GM21825 (cell line): ENCODE measurements at regions not wholly inside any gene's neighbourhood (a gene's known extent, or its start where the extent isn't known, plus 50 kb on each side); places are given as distances from the start of the nearest gene placed in this dataset.

Experiments used
- ATAC-seq: cut with Tn5 transposase; IDR thresholded peaks from one replicate; pipeline ENCODE4 v1.9.1; 2021; ENCODE audit warnings: mild to moderate bottlenecking, moderate library complexity; ENCODE audit not compliant: unreplicated experiment

- no peak for ATAC-seq
Measured at GRCh38 chr6:167049275-167049674, 50.1 kb downstream of the CEP43 start.

GRCh38 chr6:167050903-167051302 is 51.7 kb downstream of the CEP43 start:
- ATAC-seq: no peak

- ATAC-seq: no peak
Measured at GRCh38 chr6:167053895-167054530, 54.8 kb downstream of the CEP43 start.

- no peak for ATAC-seq
Measured at GRCh38 chr6:167054987-167055386, 55.8 kb downstream of the CEP43 start.

GRCh38 chr6:167056370-167056769 is 57.2 kb downstream of the CEP43 start:
- peak; percentile 89 for ATAC-seq

- no peak for ATAC-seq
Measured at GRCh38 chr6:167058261-167058660, 59.1 kb downstream of the CEP43 start.
